IMR-90 (cell line): ENCODE measurements at regions not wholly inside any gene's neighbourhood (a gene's known extent, or its start where the extent isn't known, plus 50 kb on each side); places are given as distances from the start of the nearest gene placed in this dataset.

ENCODE experiments used
- ATAC-seq: fragments of 200-7000 bp; cut with Tn5 transposase; 2 replicates; pipeline ENCODE4 v1.9.1; 2020; ENCODE audit warnings: low read depth, mild to moderate bottlenecking, moderate library complexity
- BruUV-seq: library from RNA; stranded (reverse); fragments of 400-500 nt; replicated peaks from 2 replicates; lab custom pipeline; 2021; lab: Mats Ljungman, UMichigan
- CTCF ChIA-PET: fragments of 300-600 bp; formaldehyde crosslinking; extraction: SDS; loops from one replicate; lab custom pipeline; 2021; ENCODE audit warnings: antibody characterized with exemption; lab: Yijun Ruan, JAX
- POLR2A ChIA-PET: fragments of 300-600 bp; sonication (Branson Sonifier 250); formaldehyde crosslinking; loops from one replicate; lab custom pipeline; 2022; ENCODE audit warnings: antibody characterized with exemption; ENCODE audit not compliant: unreplicated experiment; lab: Charles Lee
- DNase-seq: peaks from one replicate; pipeline ENCODE4 v3.0.0; 2013
- H2AFZ ChIP-seq: replicated peaks from 2 replicates; pipeline ENCODE3; 2013; ENCODE audit warnings: low read length, mild to moderate bottlenecking; ENCODE audit not compliant: poor library complexity
- H2AK5ac ChIP-seq: 2 replicates; pipeline ENCODE4 v1.6.1; 2013; ENCODE audit warnings: low read depth, low read length, inconsistent platforms
- H2AK9ac ChIP-seq: replicated peaks from 2 replicates; pipeline ENCODE3; 2013; ENCODE audit warnings: mild to moderate bottlenecking, low read depth, low read length, moderate library complexity; ENCODE audit not compliant: poor library complexity
- H2BK120ac ChIP-seq: 2 replicates; pipeline ENCODE4 v1.6.1; 2013; ENCODE audit warnings: low read depth, low read length, inconsistent platforms
- H2BK15ac ChIP-seq: 3 replicates; pipeline ENCODE4 v1.6.1; 2013; ENCODE audit warnings: low read depth, low read length, inconsistent platforms
- H2BK20ac ChIP-seq: 2 replicates; pipeline ENCODE4 v1.6.1; 2013; ENCODE audit warnings: low read depth, mild to moderate bottlenecking, inconsistent platforms, low read length, moderate library complexity
- H2BK5ac ChIP-seq: 2 replicates; pipeline ENCODE4 v1.6.1; 2013; ENCODE audit warnings: mild to moderate bottlenecking, low read depth, low read length, inconsistent platforms; ENCODE audit not compliant: poor library complexity, severe bottlenecking
- H3K14ac ChIP-seq: replicated peaks from 2 replicates; pipeline ENCODE4 v1.6.1; 2013; ENCODE audit warnings: low read depth, low read length, inconsistent platforms
- H3K18ac ChIP-seq: 2 replicates; pipeline ENCODE4 v1.6.1; 2013; ENCODE audit warnings: low read depth, low read length, control low read depth
- H3K23ac ChIP-seq: 2 replicates; pipeline ENCODE4 v1.6.1; 2013; ENCODE audit warnings: low read depth, low read length, inconsistent platforms
- H3K27ac ChIP-seq: 2 replicates; pipeline ENCODE4 v1.5.1; 2013; ENCODE audit warnings: mild to moderate bottlenecking, control low read depth, low read length; ENCODE audit not compliant: insufficient read depth
- H3K27me3 ChIP-seq: 2 replicates; pipeline ENCODE4 v1.6.1; 2013; ENCODE audit warnings: low read length; ENCODE audit not compliant: control insufficient read depth, insufficient read depth
- H3K36me3 ChIP-seq: 2 replicates; pipeline ENCODE4 v1.6.1; 2013; ENCODE audit warnings: low read length, mixed read lengths; ENCODE audit not compliant: control insufficient read depth, insufficient read depth
- H3K4ac ChIP-seq: 2 replicates; pipeline ENCODE4 v1.6.1; 2013; ENCODE audit warnings: low read depth, low read length, inconsistent platforms
- H3K4me1 ChIP-seq: 2 replicates; pipeline ENCODE4 v1.6.1; 2013; ENCODE audit warnings: low read length, mixed read lengths; ENCODE audit not compliant: control insufficient read depth, insufficient read depth
- H3K4me2 ChIP-seq: 2 replicates; pipeline ENCODE4 v1.6.1; 2013; ENCODE audit warnings: low read depth, mild to moderate bottlenecking, control low read depth, low read length, moderate library complexity
- H3K4me3 ChIP-seq: 2 replicates; pipeline ENCODE4 v1.5.1; 2013; ENCODE audit warnings: low read depth, mild to moderate bottlenecking, control low read depth, low read length, moderate library complexity; ENCODE audit not compliant: insufficient read depth
- H3K56ac ChIP-seq: 2 replicates; pipeline ENCODE4 v1.6.1; 2013; ENCODE audit warnings: low read length, inconsistent platforms; ENCODE audit not compliant: insufficient read depth; ENCODE audit errors: extremely low read depth
- H3K79me1 ChIP-seq, 2 experiments: 2 replicates each; pipeline ENCODE4 v1.6.1; 2013; ENCODE audit warnings: low read length in 2 of 2, inconsistent platforms in 1 of 2, low read depth in 1 of 2
- H3K9ac ChIP-seq: 2 replicates; pipeline ENCODE4 v1.6.1; 2013; ENCODE audit warnings: low read depth, low read length, control low read depth
- H3K9me1 ChIP-seq: 2 replicates; pipeline ENCODE4 v1.6.1; 2013; ENCODE audit warnings: low read length, inconsistent platforms; ENCODE audit not compliant: insufficient read depth
- H3K9me3 ChIP-seq: 2 replicates; pipeline ENCODE4 v1.6.1; 2013; ENCODE audit warnings: low read length; ENCODE audit not compliant: control insufficient read depth, insufficient read depth
- H4K20me1 ChIP-seq: 2 replicates; pipeline ENCODE4 v1.6.1; 2013; ENCODE audit warnings: low read length, inconsistent platforms; ENCODE audit not compliant: insufficient read depth
- H4K5ac ChIP-seq: 2 replicates; pipeline ENCODE4 v1.6.1; 2013; ENCODE audit warnings: mild to moderate bottlenecking, low read depth, low read length, control low read depth
- H4K8ac ChIP-seq, 2 experiments: 2 replicates each; pipeline ENCODE4 v1.6.1; 2013; ENCODE audit warnings: low read depth in 2 of 2, low read length in 2 of 2, control low read depth in 1 of 2, inconsistent platforms in 1 of 2
- H4K91ac ChIP-seq: 2 replicates; pipeline ENCODE4 v1.6.1; 2013; ENCODE audit warnings: low read depth, low read length, inconsistent platforms; ENCODE audit not compliant: insufficient read depth
- BHLHE40 ChIP-seq: fragments of 150-350 bp; IDR thresholded peaks from 2 replicates; pipeline ENCODE4 v1.6.1; 2016; ENCODE audit warnings: mild to moderate bottlenecking, low read depth, low read length
- CEBPB ChIP-seq: IDR thresholded peaks from 2 replicates; pipeline ENCODE4 v1.6.1; 2012; ENCODE audit warnings: low read depth, low read length, improper control_type of control experiment
- CHD1 ChIP-seq: IDR thresholded peaks from 2 replicates; pipeline ENCODE4 v1.6.1; 2012; ENCODE audit warnings: low read depth, low read length, improper control_type of control experiment
- FOS ChIP-seq: fragments of 150-350 bp; IDR thresholded peaks from 2 replicates; pipeline ENCODE4 v1.6.1; 2016; ENCODE audit warnings: low read depth, low read length
- MAFK ChIP-seq: IDR thresholded peaks from 2 replicates; pipeline ENCODE4 v1.6.1; 2012; ENCODE audit warnings: low read depth, low read length, improper control_type of control experiment
- MAZ ChIP-seq: IDR thresholded peaks from 2 replicates; pipeline ENCODE4 v1.6.1; 2012; ENCODE audit warnings: low read depth, mild to moderate bottlenecking, low read length, improper control_type of control experiment, moderate library complexity, borderline replicate concordance
- MXI1 ChIP-seq: IDR thresholded peaks from 2 replicates; pipeline ENCODE4 v1.6.1; 2012; ENCODE audit warnings: low read depth, mild to moderate bottlenecking, low read length, moderate library complexity, borderline replicate concordance
- NFE2L2 ChIP-seq: fragments of 150-350 bp; IDR thresholded peaks from 2 replicates; pipeline ENCODE4 v1.6.1; 2016; ENCODE audit warnings: low read depth, mild to moderate bottlenecking, low read length
- POLR2A ChIP-seq: IDR thresholded peaks from 2 replicates; pipeline ENCODE4 v1.6.1; 2012; ENCODE audit warnings: mild to moderate bottlenecking, low read depth, low read length
- RAD21 ChIP-seq: IDR thresholded peaks from 2 replicates; pipeline ENCODE4 v1.6.1; 2012; ENCODE audit warnings: low read length, improper control_type of control experiment
- RCOR1 ChIP-seq: IDR thresholded peaks from 2 replicates; pipeline ENCODE4 v1.6.1; 2012; ENCODE audit warnings: mild to moderate bottlenecking, low read length, improper control_type of control experiment; ENCODE audit not compliant: insufficient replicate concordance
- RFX5 ChIP-seq: IDR thresholded peaks from 2 replicates; pipeline ENCODE4 v1.8.0; 2012; ENCODE audit warnings: low read depth, mild to moderate bottlenecking, low read length, moderate library complexity
- SMC3 ChIP-seq: fragments of 150-350 bp; IDR thresholded peaks from 2 replicates; pipeline ENCODE4 v1.6.1; 2016; ENCODE audit warnings: low read depth, mild to moderate bottlenecking, antibody characterized with exemption, low read length, moderate library complexity
- WGBS, 2 experiments: methylation state at CpG; one replicate each; pipeline versions ENCODE4 v1.1.5 to v1.1.7; 2013; ENCODE audit warnings: missing lambda C conversion rate in 2 of 2; ENCODE audit not compliant: insufficient read length in 1 of 2; ENCODE audit errors: extremely low coverage in 2 of 2; 5-methylcytosine and 5-hydroxymethylcytosine counted together
- dilution Hi-C: fragments of 300-500 bp; cut with HindIII; formaldehyde crosslinking; loops from one replicate; pipeline ENCODE4 v1.14.3; 2018; ENCODE audit warnings: low sequenced_read_pairs; ENCODE audit not compliant: unreplicated experiment
- in situ Hi-C: fragments of 300-500 bp; cut with MboI; formaldehyde crosslinking; loops from 3 replicates; pipeline ENCODE4 v1.14.3; 2019; ENCODE audit warnings: low sequenced_read_pairs, inconsistent platforms, mixed read lengths
- intact Hi-C: fragments of 100-400 bp; cut with micrococcal nuclease; formaldehyde crosslinking; loops from 2 replicates; pipeline ENCODE4 v1.10.0; 2022
- TF ChIP-seq, protein P1 (sequence below): fragments of 150-350 bp; IDR thresholded peaks from 2 replicates; pipeline ENCODE4 v1.6.1; 2017; ENCODE audit warnings: mild to moderate bottlenecking, antibody characterized with exemption, low read length, low read depth
- TF ChIP-seq, protein P2 (sequence below): fragments of 150-350 bp; IDR thresholded peaks from 2 replicates; pipeline ENCODE4 v1.6.1; 2016; ENCODE audit warnings: low read depth, mild to moderate bottlenecking, low read length, moderate library complexity, borderline replicate concordance
- TF ChIP-seq, protein P3 (sequence below): conservative IDR thresholded peaks from 2 replicates; pipeline ENCODE4 v1.5.1; 2012; ENCODE audit warnings: mild to moderate bottlenecking, low read depth, low read length, improper control_type of control experiment

DNA sequence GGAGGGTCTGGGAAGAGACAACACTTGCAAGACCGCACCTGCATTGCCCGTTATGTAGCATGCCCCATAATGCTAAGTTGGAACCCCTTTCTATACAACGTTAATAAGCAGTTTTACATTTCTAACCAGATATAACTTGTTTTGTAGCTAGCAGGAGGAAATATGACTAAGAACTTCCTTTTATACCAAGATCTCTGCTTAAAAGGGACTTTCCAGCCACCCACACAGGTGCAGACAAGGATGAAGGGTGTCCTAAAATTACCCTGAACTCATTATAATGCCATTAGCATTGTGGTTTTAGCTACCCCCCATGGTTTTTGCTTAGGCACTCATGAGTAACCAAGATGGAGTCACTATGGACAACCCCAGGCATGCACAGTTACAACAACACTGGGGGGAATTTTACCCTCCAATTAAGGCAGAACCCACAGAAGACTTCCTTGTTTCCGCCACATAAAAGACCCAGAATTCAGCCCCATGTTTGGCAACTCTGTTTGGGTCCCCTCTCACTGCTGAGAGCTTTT is 362.8 kb downstream of the CBLN2 start:
- Histone ChIP-seq H2AK9ac (no peak overlapping the region), H3K9me1 (no peaks in the 10 kb centered on the region), H4K91ac (no peak overlapping the region), H4K8ac (no peak overlapping the region), H3K4me2 (no peak overlapping the region), H3K56ac (no peak overlapping the region), H3K9ac (no peak overlapping the region), H4K20me1 (no peaks in the 10 kb centered on the region), H3K79me1 (no peaks in the 10 kb centered on the region), H2BK15ac (no peak overlapping the region), H3K9me3 (peaks cover 5% of the 10 kb centered on the region), H3K14ac (no peak overlapping the region), H2AK5ac (no peak overlapping the region), H2BK120ac (no peak overlapping the region), H3K4ac (no peak overlapping the region), H2BK20ac (no peak overlapping the region), H3K18ac (no peak overlapping the region), H2BK5ac (no peak overlapping the region), H3K4me1 (no peaks in the 10 kb centered on the region), H3K23ac (no peak overlapping the region), H4K5ac (no peak overlapping the region), H3K36me3 (no peaks in the 10 kb centered on the region), H3K27me3 (no peaks in the 10 kb centered on the region), H2AFZ (no peak overlapping the region), H3K27ac (no peak overlapping the region), H3K4me3 (no peak overlapping the region)
- TF ChIP-seq BHLHE40: no peak
- TF ChIP-seq CHD1: no peak
- no peak for TF ChIP-seq FOS
- TF ChIP-seq, protein P1, sequence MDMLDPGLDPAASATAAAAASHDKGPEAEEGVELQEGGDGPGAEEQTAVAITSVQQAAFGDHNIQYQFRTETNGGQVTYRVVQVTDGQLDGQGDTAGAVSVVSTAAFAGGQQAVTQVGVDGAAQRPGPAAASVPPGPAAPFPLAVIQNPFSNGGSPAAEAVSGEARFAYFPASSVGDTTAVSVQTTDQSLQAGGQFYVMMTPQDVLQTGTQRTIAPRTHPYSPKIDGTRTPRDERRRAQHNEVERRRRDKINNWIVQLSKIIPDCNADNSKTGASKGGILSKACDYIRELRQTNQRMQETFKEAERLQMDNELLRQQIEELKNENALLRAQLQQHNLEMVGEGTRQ: no peak
- no peak for TF ChIP-seq MAFK
- no peak for TF ChIP-seq RCOR1
- TF ChIP-seq, protein P2, sequence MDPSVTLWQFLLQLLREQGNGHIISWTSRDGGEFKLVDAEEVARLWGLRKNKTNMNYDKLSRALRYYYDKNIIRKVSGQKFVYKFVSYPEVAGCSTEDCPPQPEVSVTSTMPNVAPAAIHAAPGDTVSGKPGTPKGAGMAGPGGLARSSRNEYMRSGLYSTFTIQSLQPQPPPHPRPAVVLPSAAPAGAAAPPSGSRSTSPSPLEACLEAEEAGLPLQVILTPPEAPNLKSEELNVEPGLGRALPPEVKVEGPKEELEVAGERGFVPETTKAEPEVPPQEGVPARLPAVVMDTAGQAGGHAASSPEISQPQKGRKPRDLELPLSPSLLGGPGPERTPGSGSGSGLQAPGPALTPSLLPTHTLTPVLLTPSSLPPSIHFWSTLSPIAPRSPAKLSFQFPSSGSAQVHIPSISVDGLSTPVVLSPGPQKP: no peak
- TF ChIP-seq MXI1: no peak
- TF ChIP-seq CEBPB: no peak
- TF ChIP-seq POLR2A: no peak
- TF ChIP-seq MAZ: no peak
- no peak for TF ChIP-seq RAD21
- no peak for TF ChIP-seq NFE2L2
- no peak for TF ChIP-seq SMC3
- TF ChIP-seq, protein P3, sequence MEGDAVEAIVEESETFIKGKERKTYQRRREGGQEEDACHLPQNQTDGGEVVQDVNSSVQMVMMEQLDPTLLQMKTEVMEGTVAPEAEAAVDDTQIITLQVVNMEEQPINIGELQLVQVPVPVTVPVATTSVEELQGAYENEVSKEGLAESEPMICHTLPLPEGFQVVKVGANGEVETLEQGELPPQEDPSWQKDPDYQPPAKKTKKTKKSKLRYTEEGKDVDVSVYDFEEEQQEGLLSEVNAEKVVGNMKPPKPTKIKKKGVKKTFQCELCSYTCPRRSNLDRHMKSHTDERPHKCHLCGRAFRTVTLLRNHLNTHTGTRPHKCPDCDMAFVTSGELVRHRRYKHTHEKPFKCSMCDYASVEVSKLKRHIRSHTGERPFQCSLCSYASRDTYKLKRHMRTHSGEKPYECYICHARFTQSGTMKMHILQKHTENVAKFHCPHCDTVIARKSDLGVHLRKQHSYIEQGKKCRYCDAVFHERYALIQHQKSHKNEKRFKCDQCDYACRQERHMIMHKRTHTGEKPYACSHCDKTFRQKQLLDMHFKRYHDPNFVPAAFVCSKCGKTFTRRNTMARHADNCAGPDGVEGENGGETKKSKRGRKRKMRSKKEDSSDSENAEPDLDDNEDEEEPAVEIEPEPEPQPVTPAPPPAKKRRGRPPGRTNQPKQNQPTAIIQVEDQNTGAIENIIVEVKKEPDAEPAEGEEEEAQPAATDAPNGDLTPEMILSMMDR: no peak
- no peak for TF ChIP-seq RFX5
- POLR2A ChIA-PET: no interaction called here
- BruUV-seq: no TSS peak
- in situ Hi-C loops (no loop called here), dilution Hi-C loops (no loop called here), intact Hi-C loops (no loop called here)
- WGBS, 2 experiments: no CpG with 5 or more reads among the region's 4 CpGs
- DNase-seq: no peak
- no peak for ATAC-seq
- CTCF ChIA-PET: no interaction called here
